HEK293T (cell line): ENCODE measurements at regions not wholly inside any gene's neighbourhood (a gene's known extent, or its start where the extent isn't known, plus 50 kb on each side); places are given as distances from the start of the nearest gene placed in this dataset.

Experiments used
- ARNT ChIP-seq: fragments of 450-650 bp; IDR thresholded peaks from 2 replicates; pipeline ENCODE4 v1.6.1; 2017; ENCODE audit warnings: mild to moderate bottlenecking
- BHLHE40 ChIP-seq: fragments of 450-650 bp; IDR thresholded peaks from 2 replicates; pipeline ENCODE4 v1.6.1; 2016; ENCODE audit warnings: mild to moderate bottlenecking, moderate library complexity, borderline replicate concordance
- CTBP1 ChIP-seq: fragments of 450-650 bp; IDR thresholded peaks from 2 replicates; pipeline ENCODE4 v1.6.1; 2016; ENCODE audit warnings: borderline replicate concordance
- FOXA1 ChIP-seq: fragments of 450-650 bp; IDR thresholded peaks from 2 replicates; pipeline ENCODE4 v1.6.1; 2016; ENCODE audit warnings: mild to moderate bottlenecking
- FOXK2 ChIP-seq: fragments of 450-650 bp; IDR thresholded peaks from 2 replicates; pipeline ENCODE4 v1.6.1; 2016; ENCODE audit warnings: mild to moderate bottlenecking
- FOXM1 ChIP-seq: fragments of 450-650 bp; IDR thresholded peaks from 2 replicates; pipeline ENCODE4 v1.6.1; 2017; ENCODE audit warnings: mild to moderate bottlenecking, borderline replicate concordance
- HDGF ChIP-seq: fragments of 450-650 bp; IDR thresholded peaks from 2 replicates; pipeline ENCODE4 v1.6.1; 2017; ENCODE audit warnings: antibody characterized with exemption, borderline replicate concordance
- LEF1 ChIP-seq: fragments of 450-650 bp; IDR thresholded peaks from 2 replicates; pipeline ENCODE4 v1.6.1; 2017; ENCODE audit warnings: mild to moderate bottlenecking, borderline replicate concordance
- NFRKB ChIP-seq: fragments of 450-650 bp; IDR thresholded peaks from 2 replicates; pipeline ENCODE4 v1.6.1; 2016; ENCODE audit warnings: mild to moderate bottlenecking, moderate library complexity
- PKNOX1 ChIP-seq: fragments of 450-650 bp; IDR thresholded peaks from 2 replicates; pipeline ENCODE4 v1.6.1; 2016
- SP1 ChIP-seq: fragments of 450-650 bp; IDR thresholded peaks from 2 replicates; pipeline ENCODE4 v1.6.1; 2017
- SUZ12 ChIP-seq: fragments of 450-650 bp; IDR thresholded peaks from 2 replicates; pipeline ENCODE4 v1.6.1; 2016; ENCODE audit warnings: mild to moderate bottlenecking
- TARDBP ChIP-seq: fragments of 450-650 bp; IDR thresholded peaks from 2 replicates; pipeline ENCODE4 v1.6.1; 2016
- ZNF384 ChIP-seq: fragments of 450-650 bp; IDR thresholded peaks from 2 replicates; pipeline ENCODE4 v1.6.1; 2016

- TF ChIP-seq TARDBP (no peak), SUZ12 (no peak), ARNT (no peak), FOXA1 (no peak), FOXM1 (no peak), PKNOX1 (no peak), LEF1 (no peak), BHLHE40 (no peak), HDGF (no peak), SP1 (no peak), NFRKB (no peak), CTBP1 (no peak), ZNF384 (no peak), FOXK2 (no peak)
Measured at GRCh38 chr6:115733426-115733825, 327.3 kb downstream of the FRK start.
